ENCODE measurements at regions not wholly inside any gene's neighbourhood (a gene's known extent, or its start where the extent isn't known, plus 50 kb on each side); places are given as distances from the start of the nearest gene placed in this dataset.

- TF ChIP-seq CTCF (IDR thresholded peaks at IDR 0.05; ENCODE audit: extremely low read depth, missing control alignments): no peak
- DNase-seq (ENCODE audit: low spot score): no peak
Measured at GRCh38 chr2:15794608-15795134, 145.7 kb upstream of the MYCN start.

GRCh38 chr2:15795426-15795825 is 144.9 kb upstream of the MYCN start:
- no peak for DNase-seq (ENCODE audit: low spot score)
- TF ChIP-seq CTCF (IDR thresholded peaks at IDR 0.05; ENCODE audit: extremely low read depth, missing control alignments): no peak

- TF ChIP-seq CTCF (IDR thresholded peaks at IDR 0.05; ENCODE audit: extremely low read depth, missing control alignments): no peak
- no peak for DNase-seq (ENCODE audit: low spot score)
Measured at GRCh38 chr2:15796167-15796942, 144.0 kb upstream of the MYCN start.

- no peak for TF ChIP-seq CTCF (IDR thresholded peaks at IDR 0.05; ENCODE audit: extremely low read depth, missing control alignments)
- no peak for DNase-seq (ENCODE audit: low spot score)
Measured at GRCh38 chr2:15797231-15797938, 143.0 kb upstream of the MYCN start.

GRCh38 chr2:15797939-15798281 is 142.4 kb upstream of the MYCN start:
- no peak for DNase-seq (ENCODE audit: low spot score)
- TF ChIP-seq CTCF (IDR thresholded peaks at IDR 0.05; ENCODE audit: extremely low read depth, missing control alignments): no peak

GRCh38 chr2:15798701-15799431 is 141.5 kb upstream of the MYCN start:
- TF ChIP-seq CTCF (IDR thresholded peaks at IDR 0.05; ENCODE audit: extremely low read depth, missing control alignments): no peak

GRCh38 chr2:15799432-15799827 is 140.9 kb upstream of the MYCN start:
- no peak for DNase-seq (ENCODE audit: low spot score)
- no peak for TF ChIP-seq CTCF (IDR thresholded peaks at IDR 0.05; ENCODE audit: extremely low read depth, missing control alignments)

More at GRCh38 chr2:15798701-15799431, 141.5 kb upstream of the MYCN start:
- DNase-seq (ENCODE audit: low spot score): no peak
